GM18520 (cell line): ENCODE measurements at regions not wholly inside any gene's neighbourhood (a gene's known extent, or its start where the extent isn't known, plus 50 kb on each side); places are given as distances from the start of the nearest gene placed in this dataset.
A peak's percentile ranks its signal among the peaks of the same experiment; 100 is the strongest.
"Not testable (repeated sequence)": the region's sequence is repeated elsewhere in the genome, so short reads cannot be mapped to it uniquely, and the experiment has no call there.

Source experiments
- ATAC-seq: cut with Tn5 transposase; IDR thresholded peaks from one replicate; pipeline ENCODE4 v1.9.1; 2021; ENCODE audit not compliant: unreplicated experiment

DNA sequence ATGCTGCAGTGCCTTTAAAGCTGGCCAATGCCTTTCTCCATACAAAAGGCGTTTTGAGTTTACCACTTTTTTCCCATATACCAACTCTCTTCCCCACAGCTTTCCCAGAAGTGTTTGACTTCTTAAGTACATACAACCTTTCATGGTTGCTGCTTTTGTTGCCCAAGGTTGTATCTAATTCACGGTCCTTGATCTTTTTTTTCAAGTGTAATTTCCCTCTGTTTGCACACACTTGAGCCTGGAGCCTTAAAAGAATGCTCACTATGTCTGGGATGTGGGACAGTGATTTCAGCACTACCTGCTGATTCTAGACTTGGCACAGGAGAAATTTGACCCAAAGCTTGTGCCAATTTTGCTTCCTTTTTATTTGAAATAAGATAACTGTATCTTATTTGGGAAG is 324.7 kb downstream of the ANAPC1 start:
- ATAC-seq, result not testable (repeated sequence)

DNA sequence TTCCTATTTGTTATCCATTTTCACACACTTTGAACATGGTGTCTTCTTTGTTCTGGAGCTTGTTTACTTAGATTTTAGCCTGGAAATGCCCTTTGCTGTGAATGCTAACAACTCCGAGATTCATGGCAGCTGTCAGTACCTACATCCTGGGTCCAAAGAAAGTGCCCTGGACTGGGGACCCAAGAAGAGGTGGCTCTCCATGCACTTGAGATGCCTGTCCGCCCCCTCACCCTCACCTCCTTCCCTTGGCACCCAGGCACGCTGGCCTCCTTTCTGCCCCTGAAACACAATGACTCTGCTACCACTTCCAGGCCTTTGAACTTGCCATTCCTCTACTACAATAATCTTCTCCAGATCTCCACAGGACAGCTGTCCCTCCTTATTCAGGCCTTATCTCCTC is 324.2 kb downstream of the ANAPC1 start:
- not testable (repeated sequence) for ATAC-seq

DNA sequence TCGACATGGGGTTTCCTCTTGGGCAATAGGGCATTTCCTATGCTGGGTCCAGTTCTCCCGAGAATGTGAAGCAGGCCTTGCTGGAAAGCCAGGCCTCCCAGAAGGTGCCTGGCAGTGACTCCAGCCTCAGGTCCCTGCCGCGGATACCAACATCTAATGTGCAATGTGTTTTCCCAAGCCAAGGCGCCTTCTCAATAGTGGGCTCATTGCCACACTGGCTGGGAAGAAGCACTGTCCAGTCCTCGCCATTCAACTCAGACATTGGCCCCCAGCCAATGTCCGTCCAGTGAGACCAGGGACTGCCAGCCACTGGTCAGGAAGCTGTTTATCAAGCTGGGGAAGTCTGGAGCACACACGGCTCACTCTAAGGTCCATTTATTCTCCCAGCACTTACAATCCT is 317.9 kb downstream of the ANAPC1 start:
- ATAC-seq, result not testable (repeated sequence)

DNA sequence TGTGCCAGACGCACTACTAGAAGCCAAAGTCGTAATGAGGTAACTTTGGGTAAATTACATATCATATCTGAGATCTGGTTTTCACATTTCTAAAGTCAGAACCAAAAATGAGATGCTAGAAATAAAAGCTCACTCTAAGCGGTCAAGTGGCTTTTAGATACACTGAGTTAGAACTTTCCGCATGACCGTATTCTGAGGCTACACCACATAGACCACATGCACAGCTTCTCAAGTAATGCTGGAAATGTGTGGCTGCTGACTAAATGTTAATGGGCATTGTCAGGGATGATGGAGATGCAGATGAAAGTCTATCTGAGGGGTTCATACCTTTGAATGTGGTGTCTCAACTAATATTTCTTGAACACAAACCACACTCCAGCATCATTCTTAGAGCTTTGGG is 316.8 kb downstream of the ANAPC1 start:
- ATAC-seq, result not testable (repeated sequence)

DNA sequence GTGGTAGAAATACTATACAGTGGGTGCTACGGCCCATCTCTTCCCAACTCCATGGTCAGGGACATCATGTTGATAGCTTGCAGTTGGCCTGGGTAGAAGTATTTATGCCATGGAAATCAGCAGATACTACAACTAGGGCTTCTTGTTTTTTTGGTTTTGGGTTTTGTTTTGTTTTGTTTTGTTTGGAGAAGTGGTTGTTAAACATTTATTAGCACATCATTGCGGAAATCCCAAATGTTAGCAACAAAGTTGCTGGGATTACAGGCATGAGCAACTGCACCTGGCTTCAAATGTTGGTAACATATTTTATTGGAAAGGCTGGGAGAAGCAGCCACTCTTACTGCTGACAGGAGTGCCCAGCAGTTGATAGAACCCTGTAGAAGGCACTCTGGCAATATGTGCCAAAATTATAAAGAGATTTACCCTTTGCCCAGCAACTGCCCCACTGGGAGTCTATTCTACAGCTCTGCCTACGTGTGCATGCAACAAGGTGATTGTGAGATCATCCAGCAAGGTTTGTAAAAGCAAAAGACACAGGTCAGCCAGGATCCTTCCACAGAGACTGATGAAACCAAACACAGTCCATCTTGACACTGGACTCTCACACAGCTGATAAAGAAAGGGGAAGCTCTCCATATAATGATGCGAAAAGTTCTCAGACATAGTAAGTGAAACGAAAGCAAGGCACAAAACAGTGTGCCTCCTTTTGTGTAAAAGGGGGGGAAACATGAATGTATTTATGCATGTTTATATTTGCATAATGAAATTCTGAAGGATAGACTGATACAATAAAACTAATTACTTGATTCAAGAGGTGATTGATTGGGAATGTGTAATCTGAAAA is 314.4 kb downstream of the ANAPC1 start:
- ATAC-seq, result not testable (repeated sequence)

DNA sequence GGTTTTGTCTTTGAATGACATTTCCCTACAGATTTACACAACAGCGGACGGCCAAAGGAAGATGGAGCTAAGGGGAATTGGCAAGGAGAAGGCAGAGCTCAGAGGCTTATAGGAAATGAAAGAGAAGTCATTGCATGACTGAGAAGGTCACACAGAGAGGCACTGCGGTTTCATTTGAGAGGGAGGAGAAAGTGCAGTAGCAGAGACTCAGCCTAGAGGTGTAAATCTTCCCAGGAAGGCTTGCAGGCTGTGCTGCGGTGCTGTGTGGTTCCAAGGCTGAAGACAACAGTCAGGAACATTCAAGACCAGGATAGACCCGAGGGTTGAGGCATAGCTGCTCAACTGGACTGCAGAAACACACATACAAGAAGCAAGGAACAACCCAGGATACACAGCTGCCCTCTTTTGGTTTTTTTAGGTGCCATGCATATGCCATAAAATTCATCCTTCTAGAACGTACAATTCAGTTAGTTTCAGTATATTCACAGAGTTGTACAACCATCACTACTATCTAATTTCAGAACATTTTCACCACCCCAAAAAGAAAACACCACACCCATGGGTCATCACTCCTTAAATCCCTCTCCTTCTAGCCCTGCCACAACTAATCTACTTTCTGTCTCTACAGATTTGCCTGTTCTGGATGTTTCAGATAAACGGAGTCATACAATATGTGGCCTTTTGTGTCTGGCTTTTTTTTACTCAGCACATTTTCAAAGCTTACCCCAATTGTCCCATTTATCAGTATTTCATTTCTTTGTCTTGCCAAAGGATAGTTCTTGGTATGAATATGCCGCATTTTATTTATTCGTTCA is 313.5 kb downstream of the ANAPC1 start:
- ATAC-seq, result peak; percentile 97

DNA sequence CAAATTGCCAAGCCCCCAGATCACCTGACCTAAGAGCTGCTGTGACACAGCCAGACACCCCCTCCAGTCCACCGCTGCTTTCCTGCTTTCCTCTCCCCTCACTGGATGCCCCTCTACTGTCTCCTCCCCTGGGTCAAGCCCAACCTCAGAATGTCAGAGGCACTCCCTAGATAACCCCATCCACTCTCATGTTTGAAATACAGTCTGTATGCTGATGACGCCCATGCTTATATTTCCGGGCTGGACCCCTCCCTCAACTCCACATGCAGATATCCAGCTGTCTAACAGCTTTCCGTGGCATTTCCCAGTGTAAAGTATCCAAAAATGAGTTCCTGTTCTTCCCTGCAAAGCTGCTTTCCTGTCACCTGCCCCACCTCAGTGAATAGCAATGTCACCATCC is 309.2 kb downstream of the ANAPC1 start:
- ATAC-seq, result not testable (repeated sequence)

DNA sequence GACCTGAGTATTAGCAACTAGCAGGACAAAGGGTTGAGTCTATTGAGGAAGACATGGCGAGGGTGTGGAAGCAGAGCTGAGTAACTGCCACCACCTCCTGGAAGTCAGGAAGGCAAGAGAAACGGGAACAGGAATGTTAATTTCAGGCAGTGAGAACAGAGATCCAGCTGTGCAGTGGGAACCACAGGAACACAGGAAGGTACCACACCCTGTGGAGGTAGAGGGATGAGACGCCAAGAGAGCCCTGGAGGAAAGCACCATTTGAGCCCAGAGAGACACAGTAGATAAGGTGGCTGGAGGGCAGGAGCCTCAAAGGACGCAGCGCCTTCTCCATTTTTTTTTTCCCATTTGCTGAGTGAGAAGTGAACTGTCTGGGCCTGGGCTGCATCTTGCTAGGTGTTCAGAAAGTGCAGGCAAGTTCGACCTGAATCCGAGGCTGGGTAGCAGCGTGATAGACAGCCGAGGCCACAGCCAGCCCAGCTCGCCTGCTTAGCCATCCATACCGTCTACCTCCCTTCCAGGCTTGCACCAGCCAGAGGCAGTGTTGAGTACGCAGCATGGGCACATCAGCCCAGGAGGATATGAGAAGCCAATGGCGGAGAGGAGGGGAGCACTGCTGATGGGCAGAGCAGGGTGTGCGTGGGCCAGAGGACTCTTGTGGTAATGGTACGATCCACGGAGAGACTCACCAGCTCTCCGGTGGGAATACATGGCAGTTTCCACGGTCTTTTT is 306.7 kb downstream of the ANAPC1 start:
- ATAC-seq, result not testable (repeated sequence)

DNA sequence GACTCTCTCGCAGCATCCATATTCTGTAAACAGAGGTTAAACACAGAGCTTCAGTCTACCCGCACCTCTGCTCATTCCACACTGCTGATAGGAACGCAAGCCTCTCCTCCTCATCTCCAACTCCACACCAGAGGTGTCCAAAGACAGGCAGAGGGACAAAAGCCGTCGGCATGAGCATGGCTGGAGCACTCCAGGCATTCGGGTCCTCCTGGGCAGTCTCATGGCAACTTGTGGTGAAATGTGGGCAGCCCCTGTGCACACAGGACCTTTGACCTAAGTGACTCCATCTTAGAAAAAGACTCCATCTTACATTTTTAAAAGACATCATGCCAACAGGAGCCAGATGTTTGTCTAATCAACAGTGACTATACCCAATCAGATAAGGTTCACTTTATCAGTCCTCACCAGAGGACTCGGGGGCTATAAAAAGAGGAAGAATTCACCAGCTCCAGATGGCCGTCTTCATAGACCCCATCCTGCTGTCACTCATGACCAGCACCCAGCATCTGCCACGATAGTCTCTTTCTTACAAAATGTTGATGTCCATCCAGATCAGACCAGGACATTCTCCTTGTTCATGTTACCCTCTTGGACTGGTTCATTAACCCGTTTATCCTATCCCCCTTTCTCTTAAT is 304.4 kb downstream of the ANAPC1 start:
- ATAC-seq, result not testable (repeated sequence)

DNA sequence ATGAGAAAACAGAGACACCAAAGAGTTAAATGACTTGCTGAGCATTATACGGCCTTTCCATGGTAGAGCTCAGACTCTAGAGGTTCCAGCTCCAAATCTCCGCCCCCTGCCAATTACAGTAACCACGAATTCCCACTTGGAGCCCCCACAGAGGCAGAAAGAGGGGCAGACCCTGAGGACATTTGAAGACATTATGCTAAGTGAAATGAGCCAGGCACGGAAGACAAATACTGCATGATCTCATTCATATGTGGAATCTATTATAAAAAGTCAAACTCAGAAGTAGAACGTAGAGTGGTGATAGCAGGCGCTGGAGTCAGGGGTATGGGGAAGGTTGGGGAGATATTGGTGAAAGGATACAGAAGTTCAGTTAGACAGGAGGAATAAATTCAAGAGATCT is 303.4 kb downstream of the ANAPC1 start:
- not testable (repeated sequence) for ATAC-seq

DNA sequence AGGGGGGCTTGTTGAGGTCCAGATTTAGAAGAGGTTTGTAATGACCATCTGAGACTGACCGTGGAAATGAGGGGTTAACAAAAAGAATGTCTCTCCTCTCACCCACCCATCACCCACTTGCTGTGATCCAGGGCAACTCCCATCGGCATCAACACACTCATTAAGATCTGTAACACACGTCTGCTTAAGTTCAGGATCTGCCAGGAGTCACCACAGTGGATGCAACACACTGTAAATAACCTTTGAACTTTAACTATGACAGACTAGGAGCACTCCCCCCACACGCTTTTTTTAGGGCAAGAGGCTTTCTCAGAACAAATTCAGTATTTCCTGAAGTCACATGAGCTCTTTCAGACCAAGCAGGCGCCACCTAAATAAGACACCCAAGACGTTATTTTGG is 301.9 kb downstream of the ANAPC1 start:
- not testable (repeated sequence) for ATAC-seq

DNA sequence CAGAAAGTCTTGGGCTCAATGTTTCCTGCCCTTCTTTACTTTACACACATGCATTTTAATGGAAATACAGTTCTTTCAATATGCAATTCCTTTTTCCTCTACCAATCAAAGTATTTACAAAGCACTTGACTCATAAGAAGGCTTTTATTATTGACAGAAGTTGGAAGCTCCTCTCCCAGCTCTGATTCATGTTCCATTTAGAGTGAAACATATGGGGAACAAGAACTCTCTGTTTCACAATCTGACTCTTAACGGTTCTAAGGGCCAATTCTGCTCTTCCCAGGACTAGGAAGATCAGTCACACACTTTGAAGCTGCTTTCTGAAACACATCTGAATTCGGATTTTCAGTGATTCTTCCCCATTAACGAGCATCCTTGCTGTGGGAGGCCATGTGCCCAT is 300.5 kb downstream of the ANAPC1 start:
- not testable (repeated sequence) for ATAC-seq

DNA sequence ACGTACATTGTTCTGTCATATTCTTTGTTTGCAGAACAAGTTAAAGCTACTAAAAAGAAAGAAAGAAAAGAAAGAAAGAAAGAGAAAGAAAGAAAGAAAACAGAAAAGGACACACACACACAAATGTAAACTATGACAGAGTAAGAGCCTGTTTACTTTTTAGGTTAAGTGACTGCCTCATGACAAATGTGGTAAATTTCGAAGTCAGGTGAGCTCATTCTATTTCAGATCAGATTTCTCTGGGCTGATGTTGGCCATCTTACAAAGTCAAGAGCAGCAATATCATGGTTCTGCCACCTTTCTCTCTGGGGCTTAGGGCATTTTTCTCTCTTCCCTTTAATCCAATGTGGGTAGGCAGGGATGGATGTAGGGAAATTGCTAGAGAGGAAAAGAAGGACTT is 299.5 kb downstream of the ANAPC1 start:
- ATAC-seq, result not testable (repeated sequence)

DNA sequence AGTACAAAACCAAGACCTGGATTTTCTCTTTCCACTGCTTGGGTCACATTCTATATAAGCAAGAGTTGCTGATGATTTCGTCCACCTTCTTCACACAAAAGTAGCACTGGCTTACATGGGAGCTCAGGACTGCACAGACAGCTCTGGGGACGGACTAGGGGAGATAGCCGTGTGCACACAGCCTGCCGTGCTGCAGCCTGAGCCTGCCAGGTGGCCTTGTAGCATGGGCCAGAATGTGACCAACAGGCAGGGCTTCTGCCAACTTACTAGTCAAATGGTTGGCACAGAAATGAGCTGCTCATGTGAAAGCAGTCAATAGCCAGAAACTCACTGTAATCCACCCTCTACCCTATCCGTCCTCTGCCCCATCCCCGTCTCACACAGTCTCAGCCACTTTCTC is 299.0 kb downstream of the ANAPC1 start:
- not testable (repeated sequence) for ATAC-seq

DNA sequence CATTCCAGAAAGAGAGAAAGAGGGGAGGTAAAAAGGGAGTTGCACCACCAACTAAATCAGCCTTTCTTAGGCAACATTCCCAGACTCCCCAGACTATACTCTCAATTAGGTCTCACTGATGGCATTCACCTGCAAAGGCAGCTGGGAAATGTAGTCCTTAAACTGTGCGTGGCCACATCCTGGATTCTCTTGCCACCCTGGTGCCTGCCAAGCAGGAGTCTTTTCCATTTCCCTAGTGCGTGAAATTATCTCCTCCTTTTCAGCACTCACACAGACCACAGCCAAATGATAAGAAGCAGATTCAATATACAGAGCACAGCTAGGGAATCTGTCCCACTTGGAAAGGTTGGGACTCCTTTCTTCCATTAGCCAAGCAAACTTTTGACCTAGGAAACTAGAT is 298.0 kb downstream of the ANAPC1 start:
- not testable (repeated sequence) for ATAC-seq

DNA sequence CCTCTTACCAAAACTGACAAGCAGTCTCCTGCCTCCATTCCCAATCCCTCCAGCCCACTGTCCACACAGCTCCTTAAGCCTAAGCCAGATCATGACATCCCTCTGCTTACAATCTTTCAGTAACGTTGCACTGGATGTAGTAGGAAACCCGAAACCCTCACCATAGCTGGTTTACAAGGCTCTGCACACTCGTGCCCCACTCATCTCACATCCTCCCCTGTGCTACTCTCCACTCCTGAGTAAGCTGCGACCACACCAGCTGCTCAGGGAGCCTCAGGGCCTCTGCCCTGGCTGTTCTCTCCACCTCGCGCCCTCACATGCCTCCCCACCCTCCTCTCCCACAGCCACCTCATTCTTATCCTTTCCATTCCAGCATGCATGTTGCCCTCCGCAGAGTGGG is 288.9 kb downstream of the ANAPC1 start:
- not testable (repeated sequence) for ATAC-seq

DNA sequence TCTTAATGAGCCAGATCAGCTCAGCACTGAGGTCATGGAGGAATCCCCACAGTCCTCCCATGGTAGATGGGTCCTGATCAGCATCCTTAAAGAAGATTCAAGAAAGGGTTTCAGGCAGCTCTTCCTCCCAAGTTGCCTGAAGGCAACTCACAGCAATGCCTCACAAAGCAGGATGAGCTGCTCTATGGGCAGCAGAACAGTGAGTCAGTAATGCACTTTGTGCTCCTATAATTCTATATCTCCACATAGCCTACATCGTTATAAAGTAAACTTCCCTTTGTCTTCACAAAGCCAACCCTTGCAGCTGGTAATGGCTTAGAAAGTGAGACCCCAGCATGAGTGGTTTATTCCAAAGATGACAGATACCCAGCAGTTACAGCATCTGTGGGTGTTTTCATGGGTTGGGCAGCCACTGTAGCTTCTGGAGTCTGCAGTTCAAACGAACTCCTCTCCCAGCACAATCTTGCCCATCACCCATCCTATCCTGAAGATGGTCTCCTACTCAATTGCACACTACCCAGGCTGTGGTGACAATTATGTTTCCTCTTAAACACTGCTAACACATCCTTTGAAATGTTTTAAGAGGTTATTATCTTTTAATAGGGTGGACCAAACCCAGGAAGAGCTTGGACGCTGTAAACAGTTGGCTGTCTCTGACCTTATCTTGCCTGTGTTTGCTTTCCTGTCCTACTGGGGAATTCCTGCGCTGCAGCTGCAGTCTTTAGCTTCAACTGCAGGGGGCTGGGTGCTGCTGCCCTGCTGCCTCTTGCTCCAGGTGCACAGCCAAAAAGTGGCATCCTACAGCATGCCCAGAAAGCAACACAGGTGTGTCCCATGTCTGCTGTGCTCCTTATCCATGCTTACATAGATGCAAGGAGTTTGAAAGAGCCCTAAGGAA is 286.9 kb downstream of the ANAPC1 start:
- ATAC-seq, result not testable (repeated sequence)

DNA sequence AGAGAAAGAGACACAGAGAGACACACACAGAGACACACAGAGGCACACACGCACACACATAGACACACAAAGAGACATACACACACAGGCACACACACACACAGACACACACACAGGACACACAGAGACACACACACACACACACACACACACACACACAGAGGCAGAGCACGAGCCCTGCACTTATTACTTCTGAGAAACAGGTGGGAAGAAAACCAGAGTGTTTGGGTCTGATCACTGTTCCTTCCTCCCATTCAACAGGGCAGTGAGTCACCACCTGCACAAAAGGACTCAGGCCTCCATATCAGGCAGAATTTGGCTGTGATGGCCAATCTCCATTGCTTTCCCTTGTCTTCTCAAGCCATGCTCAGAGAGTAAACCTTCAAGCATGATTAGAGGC is 285.0 kb downstream of the ANAPC1 start:
- not testable (repeated sequence) for ATAC-seq

DNA sequence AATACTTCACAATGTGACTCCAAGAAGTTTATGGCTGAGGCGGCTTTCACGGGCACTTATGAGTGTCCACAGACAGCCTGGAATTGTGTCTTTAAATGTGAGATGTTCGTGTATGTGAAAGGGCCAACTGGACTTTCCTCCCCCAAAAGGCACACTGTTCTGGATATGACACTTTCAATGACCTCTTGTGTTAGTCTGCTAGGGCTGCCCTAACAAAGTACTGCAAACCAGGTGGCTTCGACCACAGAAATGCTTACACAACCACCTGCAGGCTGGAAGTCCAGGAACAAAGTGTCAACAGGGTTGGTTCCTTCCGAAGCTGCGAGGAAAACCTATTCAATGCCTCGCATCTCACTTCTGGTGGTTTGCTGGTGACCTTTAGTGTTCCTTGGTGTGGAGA is 281.7 kb downstream of the ANAPC1 start:
- not testable (repeated sequence) for ATAC-seq

DNA sequence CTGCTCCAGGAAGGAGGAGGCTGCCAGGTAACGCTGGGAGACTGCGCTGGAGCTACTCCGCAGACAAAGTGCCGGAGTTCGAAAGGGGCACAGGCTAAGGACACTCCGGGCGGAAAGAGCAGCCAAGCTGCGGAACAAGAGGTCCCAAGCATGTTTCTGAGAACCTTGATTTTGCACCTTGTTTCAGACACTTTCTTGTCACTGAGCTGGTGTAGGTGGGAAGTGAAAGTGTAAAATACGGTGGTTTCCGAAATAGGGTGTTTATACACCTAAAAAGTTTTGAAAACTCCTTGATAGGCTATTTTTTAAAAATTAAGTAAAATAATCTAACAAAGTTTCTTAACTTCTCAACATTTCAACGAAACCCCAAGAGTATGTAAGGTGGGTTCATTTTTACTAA is 278.2 kb downstream of the ANAPC1 start:
- ATAC-seq, result not testable (repeated sequence)
